ENCODE measurements at regions not wholly inside any gene's neighbourhood (a gene's known extent, or its start where the extent isn't known, plus 50 kb on each side); places are given as distances from the start of the nearest gene placed in this dataset.

GRCh38 chr7:17595546-17595945 is 297.1 kb downstream of the AHR start:
- H4K20me1 ChIP-seq (ENCODE audit: insufficient read depth, low read length, poor library complexity, severe bottlenecking), result no peaks in the 10 kb centered on the region
- no peaks in the 10 kb centered on the region for H3K79me2 ChIP-seq (ENCODE audit: insufficient read depth, low read length)
- no peak overlapping the region for H3K4me3 ChIP-seq (ENCODE audit: low read length, poor library complexity, severe bottlenecking)
- peaks cover 10% of the 10 kb centered on the region for H3K27me3 ChIP-seq (ENCODE audit: insufficient read depth, low read length, poor library complexity, severe bottlenecking)
- no peaks in the 10 kb centered on the region for H3F3A ChIP-seq (ENCODE audit: low read depth)
- H3K4me2 ChIP-seq (ENCODE audit: low read depth, low read length, poor library complexity, severe bottlenecking), result no peak overlapping the region
- H3K36me3 ChIP-seq (ENCODE audit: insufficient read depth, low read length), result no peaks in the 10 kb centered on the region
- no peaks in the 10 kb centered on the region for H3K4me1 ChIP-seq (ENCODE audit: insufficient read depth, low read length, poor library complexity, severe bottlenecking)
- H3K9me3 ChIP-seq (ENCODE audit: insufficient read depth, low read depth, low read length), result no peaks in the 10 kb centered on the region
- no peak overlapping the region for H2AFZ ChIP-seq (ENCODE audit: low read length)
- no peak overlapping the region for H3K9ac ChIP-seq (ENCODE audit: low read depth, low read length, poor library complexity, severe bottlenecking)
- no peaks in the 10 kb centered on the region for H3K9me2 ChIP-seq (replicated peaks; ENCODE audit: low read depth, low read length)
- TF ChIP-seq, protein P1, sequence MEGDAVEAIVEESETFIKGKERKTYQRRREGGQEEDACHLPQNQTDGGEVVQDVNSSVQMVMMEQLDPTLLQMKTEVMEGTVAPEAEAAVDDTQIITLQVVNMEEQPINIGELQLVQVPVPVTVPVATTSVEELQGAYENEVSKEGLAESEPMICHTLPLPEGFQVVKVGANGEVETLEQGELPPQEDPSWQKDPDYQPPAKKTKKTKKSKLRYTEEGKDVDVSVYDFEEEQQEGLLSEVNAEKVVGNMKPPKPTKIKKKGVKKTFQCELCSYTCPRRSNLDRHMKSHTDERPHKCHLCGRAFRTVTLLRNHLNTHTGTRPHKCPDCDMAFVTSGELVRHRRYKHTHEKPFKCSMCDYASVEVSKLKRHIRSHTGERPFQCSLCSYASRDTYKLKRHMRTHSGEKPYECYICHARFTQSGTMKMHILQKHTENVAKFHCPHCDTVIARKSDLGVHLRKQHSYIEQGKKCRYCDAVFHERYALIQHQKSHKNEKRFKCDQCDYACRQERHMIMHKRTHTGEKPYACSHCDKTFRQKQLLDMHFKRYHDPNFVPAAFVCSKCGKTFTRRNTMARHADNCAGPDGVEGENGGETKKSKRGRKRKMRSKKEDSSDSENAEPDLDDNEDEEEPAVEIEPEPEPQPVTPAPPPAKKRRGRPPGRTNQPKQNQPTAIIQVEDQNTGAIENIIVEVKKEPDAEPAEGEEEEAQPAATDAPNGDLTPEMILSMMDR (conservative IDR thresholded peaks at IDR 0.05; ENCODE audit: low read length), result no peak
- TF ChIP-seq EZH2phosphoT487 (IDR thresholded peaks at IDR 0.05; ENCODE audit: borderline replicate concordance), result no peak

- no peaks in the 10 kb centered on the region for H3K9me3 ChIP-seq (ENCODE audit: insufficient read depth, low read depth, low read length)
- H3K4me3 ChIP-seq (ENCODE audit: low read length, poor library complexity, severe bottlenecking), result no peak overlapping the region
- H4K20me1 ChIP-seq (ENCODE audit: insufficient read depth, low read length, poor library complexity, severe bottlenecking), result no peaks in the 10 kb centered on the region
- TF ChIP-seq EZH2phosphoT487 (IDR thresholded peaks at IDR 0.05; ENCODE audit: borderline replicate concordance), result no peak
- TF ChIP-seq, protein P1 (conservative IDR thresholded peaks at IDR 0.05; ENCODE audit: low read length), result no peak
- no peaks in the 10 kb centered on the region for H3K36me3 ChIP-seq (ENCODE audit: insufficient read depth, low read length)
- H2AFZ ChIP-seq (ENCODE audit: low read length), result no peak overlapping the region
- no peaks in the 10 kb centered on the region for H3K9me2 ChIP-seq (replicated peaks; ENCODE audit: low read depth, low read length)
- no peak overlapping the region for H3K4me2 ChIP-seq (ENCODE audit: low read depth, low read length, poor library complexity, severe bottlenecking)
- H3F3A ChIP-seq (ENCODE audit: low read depth), result no peaks in the 10 kb centered on the region
- no peaks in the 10 kb centered on the region for H3K4me1 ChIP-seq (ENCODE audit: insufficient read depth, low read length, poor library complexity, severe bottlenecking)
- H3K79me2 ChIP-seq (ENCODE audit: insufficient read depth, low read length), result no peaks in the 10 kb centered on the region
- H3K9ac ChIP-seq (ENCODE audit: low read depth, low read length, poor library complexity, severe bottlenecking), result no peak overlapping the region
- H3K27me3 ChIP-seq (ENCODE audit: insufficient read depth, low read length, poor library complexity, severe bottlenecking), result no peaks in the 10 kb centered on the region
Measured at GRCh38 chr7:17598305-17598704, 299.9 kb downstream of the AHR start.

GRCh38 chr7:17598846-17599245 is 300.4 kb downstream of the AHR start:
- no peak for TF ChIP-seq EZH2phosphoT487 (IDR thresholded peaks at IDR 0.05; ENCODE audit: borderline replicate concordance)
- TF ChIP-seq, protein P1 (conservative IDR thresholded peaks at IDR 0.05; ENCODE audit: low read length), result no peak
- Histone ChIP-seq H4K20me1 (ENCODE audit: insufficient read depth, low read length, poor library complexity, severe bottlenecking) (no peaks in the 10 kb centered on the region), H3K79me2 (ENCODE audit: insufficient read depth, low read length) (no peaks in the 10 kb centered on the region), H3K9ac (ENCODE audit: low read depth, low read length, poor library complexity, severe bottlenecking) (no peak overlapping the region), H3K4me2 (ENCODE audit: low read depth, low read length, poor library complexity, severe bottlenecking) (no peak overlapping the region), H3K36me3 (ENCODE audit: insufficient read depth, low read length) (no peaks in the 10 kb centered on the region), H3K27me3 (ENCODE audit: insufficient read depth, low read length, poor library complexity, severe bottlenecking) (no peaks in the 10 kb centered on the region), H3K9me3 (ENCODE audit: insufficient read depth, low read depth, low read length) (no peaks in the 10 kb centered on the region), H3K4me1 (ENCODE audit: insufficient read depth, low read length, poor library complexity, severe bottlenecking) (no peaks in the 10 kb centered on the region), H3F3A (ENCODE audit: low read depth) (no peaks in the 10 kb centered on the region), H3K9me2 (replicated peaks; ENCODE audit: low read depth, low read length) (no peaks in the 10 kb centered on the region), H3K4me3 (ENCODE audit: low read length, poor library complexity, severe bottlenecking) (no peak overlapping the region), H2AFZ (ENCODE audit: low read length) (no peak overlapping the region)

Data from Loucy (cell line).